Duodenal mucosa (tissue), 2 donors: ENCODE measurements at regions not wholly inside any gene's neighbourhood (a gene's known extent, or its start where the extent isn't known, plus 50 kb on each side); places are given as distances from the start of the nearest gene placed in this dataset.
"Not testable (repeated sequence)": the region's sequence is repeated elsewhere in the genome, so short reads cannot be mapped to it uniquely, and the experiment has no call there.

Source experiments
- H3K27ac ChIP-seq: one replicate; pipeline ENCODE4 v1.7.0; 2013; ENCODE audit warnings: low read depth, low read length
- H3K27me3 ChIP-seq, 2 donors: one replicate each; pipeline ENCODE4 v1.7.0; 2013; ENCODE audit warnings: low read length in 2 of 2, control low read depth in 1 of 2; ENCODE audit not compliant: insufficient read depth in 2 of 2, control insufficient read depth in 1 of 2
- H3K36me3 ChIP-seq, 2 donors: one replicate each; pipeline ENCODE4 v1.7.0; 2013; ENCODE audit warnings: low read length in 2 of 2, control low read depth in 1 of 2; ENCODE audit not compliant: insufficient read depth in 2 of 2, control insufficient read depth in 1 of 2
- H3K4me1 ChIP-seq, 2 donors: one replicate each; pipeline ENCODE4 v1.7.0; 2013; ENCODE audit warnings: low read length in 2 of 2, control low read depth in 1 of 2; ENCODE audit not compliant: insufficient read depth in 2 of 2, control insufficient read depth in 1 of 2
- H3K4me3 ChIP-seq, 2 donors: one replicate each; pipeline ENCODE4 v1.7.0; 2013; ENCODE audit warnings: low read length in 2 of 2, low read depth in 1 of 2
- H3K9ac ChIP-seq, 2 donors: one replicate each; pipeline ENCODE4 v1.7.0; 2013; ENCODE audit warnings: low read length in 2 of 2, low read depth in 1 of 2
- H3K9me3 ChIP-seq, 2 donors: one replicate each; pipeline ENCODE4 v1.7.0; 2013; ENCODE audit warnings: low read length in 2 of 2, control low read depth in 1 of 2; ENCODE audit not compliant: control insufficient read depth in 1 of 2

DNA sequence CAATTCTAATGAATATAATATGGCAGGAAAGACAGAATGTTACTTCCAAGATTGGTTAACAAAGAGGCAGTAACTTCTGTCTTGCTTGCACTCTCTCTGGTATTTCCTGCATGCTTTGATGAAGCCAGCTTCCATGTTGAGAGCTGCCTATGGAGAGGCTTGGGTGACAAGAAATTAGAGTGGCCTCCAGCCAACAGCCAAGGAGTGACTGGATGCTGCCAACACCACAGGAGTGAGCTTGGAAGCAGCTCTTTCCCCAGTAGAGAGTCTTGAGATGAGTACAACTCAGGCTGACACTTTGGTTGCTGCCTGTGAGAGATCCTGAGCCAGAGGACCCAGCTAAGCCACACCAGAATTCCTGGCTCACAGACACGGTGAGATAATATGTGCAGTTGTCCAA lies 183.1 kb downstream of the RMST start:
- H3K9ac ChIP-seq, result no peak overlapping the region
- no peak overlapping the region for H3K27ac ChIP-seq
- H3K9me3 ChIP-seq, result no peaks in the 10 kb centered on the region
- H3K4me3 ChIP-seq, result no peak overlapping the region
- H3K4me1 ChIP-seq, result no peaks in the 10 kb centered on the region
- no peaks in the 10 kb centered on the region for H3K36me3 ChIP-seq
- no peaks in the 10 kb centered on the region for H3K27me3 ChIP-seq

DNA sequence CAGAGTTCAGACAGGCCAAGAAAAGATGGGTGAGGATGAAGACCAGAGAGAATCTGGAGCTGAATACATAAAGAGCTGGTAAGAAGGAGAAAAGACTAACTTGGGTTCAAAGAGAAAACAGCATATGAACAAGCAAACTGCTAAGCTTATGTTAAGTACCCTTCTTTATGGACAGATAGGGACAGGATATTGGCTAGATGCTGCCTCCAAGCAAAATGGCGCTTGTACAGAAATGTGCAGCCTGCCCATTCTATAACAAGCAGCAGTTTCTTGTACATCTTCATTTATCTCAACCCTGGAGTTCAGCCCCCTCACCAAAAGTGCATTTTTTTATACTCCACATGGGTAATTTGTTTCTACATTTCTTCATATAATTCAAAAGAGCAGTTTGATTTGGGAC lies 184.5 kb downstream of the RMST start:
- Histone ChIP-seq H3K4me3 (no peak overlapping the region), H3K36me3 (no peaks in the 10 kb centered on the region), H3K27ac (no peak overlapping the region), H3K4me1 (no peaks in the 10 kb centered on the region), H3K27me3 (no peaks in the 10 kb centered on the region), H3K9me3 (no peaks in the 10 kb centered on the region), H3K9ac (no peak overlapping the region)

DNA sequence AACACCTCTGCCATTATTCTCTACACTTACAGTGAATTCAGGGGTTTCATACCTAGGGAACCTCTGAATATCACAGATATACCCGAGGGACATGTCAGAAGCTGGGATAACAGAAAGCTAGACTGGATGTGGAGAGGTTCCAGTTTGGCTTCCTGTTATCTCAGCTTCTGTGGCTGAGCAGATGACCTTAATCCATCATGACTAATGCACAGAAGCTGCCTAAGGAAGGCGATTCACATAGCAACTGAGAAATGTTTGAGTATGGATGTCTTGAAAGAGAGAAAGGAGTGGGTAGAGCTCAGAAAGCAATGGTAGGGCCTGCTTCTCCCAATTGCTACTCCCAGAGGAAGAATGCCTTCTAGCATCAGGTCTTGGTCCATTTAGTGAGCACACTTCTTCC lies 187.6 kb downstream of the RMST start:
- no peaks in the 10 kb centered on the region for H3K9me3 ChIP-seq
- no peak overlapping the region for H3K4me3 ChIP-seq
- no peaks in the 10 kb centered on the region for H3K4me1 ChIP-seq
- H3K36me3 ChIP-seq, result no peaks in the 10 kb centered on the region
- no peak overlapping the region for H3K9ac ChIP-seq
- H3K27me3 ChIP-seq, result no peaks in the 10 kb centered on the region
- H3K27ac ChIP-seq, result no peak overlapping the region

DNA sequence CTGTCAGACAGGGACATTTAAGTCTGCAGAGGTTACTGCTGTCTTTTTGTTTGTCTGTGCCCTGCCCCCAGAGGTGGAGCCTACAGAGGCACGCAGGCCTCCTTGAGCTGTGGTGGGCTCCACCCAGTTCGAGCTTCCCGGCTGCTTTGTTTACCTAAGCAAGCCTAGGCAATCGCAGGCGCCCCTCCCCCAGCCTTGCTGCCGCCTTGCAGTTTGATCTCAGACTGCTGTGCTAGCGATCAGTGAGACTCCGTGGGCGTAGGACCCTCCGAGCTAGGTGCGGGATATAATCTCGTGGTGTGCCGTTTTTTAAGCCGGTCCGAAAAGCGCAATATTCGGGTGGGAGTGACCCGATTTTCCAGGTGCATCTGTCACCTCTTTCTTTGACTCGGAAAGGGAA lies 193.9 kb downstream of the RMST start:
- not testable (repeated sequence) for H3K9me3 ChIP-seq, H3K27ac ChIP-seq, H3K4me1 ChIP-seq, H3K9ac ChIP-seq, H3K27me3 ChIP-seq, H3K36me3 ChIP-seq, H3K4me3 ChIP-seq

DNA sequence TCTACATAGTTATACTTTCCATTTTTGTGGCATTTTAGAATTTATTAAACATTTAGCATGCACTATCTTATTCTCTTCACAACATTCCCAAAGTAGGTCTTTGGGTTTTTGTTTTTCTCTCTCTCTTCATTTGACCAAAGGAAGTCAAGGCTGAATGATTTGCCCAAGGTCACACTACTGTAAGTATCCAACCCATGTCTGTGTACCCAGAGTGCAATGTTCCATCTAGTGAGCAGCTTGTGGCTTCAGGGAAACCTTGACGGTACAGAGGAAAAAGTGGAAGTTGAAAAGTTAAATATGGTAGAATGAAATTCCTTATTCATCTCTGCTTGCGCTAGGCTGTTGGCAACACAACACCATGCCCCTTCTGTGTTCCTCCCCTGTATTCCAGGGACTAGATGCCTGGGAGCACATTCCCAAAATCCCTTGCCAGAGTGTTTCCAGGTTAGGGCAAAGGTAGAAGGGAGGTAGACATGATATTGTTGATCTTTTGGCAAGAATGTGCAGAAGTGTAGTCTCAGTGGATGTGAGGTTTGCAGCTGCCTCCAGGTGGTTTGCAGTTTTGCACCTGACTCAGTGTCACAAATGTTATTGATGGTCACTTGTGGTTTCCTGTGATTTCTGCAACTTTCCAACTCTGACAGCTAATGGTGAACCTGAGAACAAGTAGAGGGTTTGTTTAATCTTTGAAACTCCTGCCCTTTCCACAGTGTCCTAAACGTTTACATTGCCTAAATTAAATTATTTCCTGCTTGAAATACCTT lies 196.7 kb downstream of the RMST start:
- H3K4me3 ChIP-seq, result no peak overlapping the region
- H3K9ac ChIP-seq, result no peak overlapping the region
- no peak overlapping the region for H3K27ac ChIP-seq
- H3K27me3 ChIP-seq, result no peaks in the 10 kb centered on the region
- H3K4me1 ChIP-seq, result no peaks in the 10 kb centered on the region
- H3K9me3 ChIP-seq, result no peaks in the 10 kb centered on the region
- no peaks in the 10 kb centered on the region for H3K36me3 ChIP-seq

DNA sequence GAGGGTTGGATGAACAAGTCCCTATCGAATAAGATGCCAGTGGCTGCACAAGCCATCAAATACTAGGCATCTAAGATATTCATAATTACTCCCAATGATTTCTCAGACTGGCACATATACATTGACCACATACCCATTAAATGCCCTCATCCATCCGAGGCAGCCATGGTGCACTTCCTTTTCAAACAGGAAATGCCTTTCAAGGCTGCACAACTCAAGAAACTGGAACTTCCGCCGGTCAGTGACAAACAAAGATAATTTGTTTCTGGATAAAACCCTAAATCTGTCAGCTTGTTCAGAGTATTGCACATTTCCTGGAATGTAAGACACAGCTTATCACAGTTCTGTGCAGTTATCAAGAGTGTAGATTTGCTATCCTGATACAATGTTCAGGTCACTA lies 203.7 kb downstream of the RMST start:
- no peaks in the 10 kb centered on the region for H3K9me3 ChIP-seq
- no peaks in the 10 kb centered on the region for H3K27me3 ChIP-seq
- H3K4me1 ChIP-seq, result no peaks in the 10 kb centered on the region
- no peak overlapping the region for H3K4me3 ChIP-seq
- H3K36me3 ChIP-seq, result no peaks in the 10 kb centered on the region
- no peak overlapping the region for H3K9ac ChIP-seq
- H3K27ac ChIP-seq, result no peak overlapping the region

DNA sequence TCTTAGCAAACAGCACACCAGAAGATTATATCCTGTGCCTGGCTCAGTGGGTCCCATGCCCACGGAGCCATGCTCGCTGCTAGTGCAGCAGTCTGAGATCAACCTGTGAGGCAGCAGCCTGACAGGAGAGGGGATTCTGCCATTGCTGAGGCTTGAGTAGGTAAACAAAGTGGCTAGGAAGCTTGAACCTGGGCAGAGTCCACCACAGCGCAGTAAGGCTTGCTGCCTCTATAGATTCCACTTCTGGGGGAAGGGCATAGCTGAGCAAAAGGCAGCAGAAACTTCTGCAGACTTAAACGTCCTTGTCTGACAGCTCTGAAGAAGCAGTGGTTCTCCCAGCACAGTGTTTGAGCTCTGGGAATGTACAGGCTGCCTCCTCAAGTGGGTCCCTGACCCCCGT lies 210.3 kb downstream of the RMST start:
- no peak overlapping the region for H3K4me3 ChIP-seq

DNA sequence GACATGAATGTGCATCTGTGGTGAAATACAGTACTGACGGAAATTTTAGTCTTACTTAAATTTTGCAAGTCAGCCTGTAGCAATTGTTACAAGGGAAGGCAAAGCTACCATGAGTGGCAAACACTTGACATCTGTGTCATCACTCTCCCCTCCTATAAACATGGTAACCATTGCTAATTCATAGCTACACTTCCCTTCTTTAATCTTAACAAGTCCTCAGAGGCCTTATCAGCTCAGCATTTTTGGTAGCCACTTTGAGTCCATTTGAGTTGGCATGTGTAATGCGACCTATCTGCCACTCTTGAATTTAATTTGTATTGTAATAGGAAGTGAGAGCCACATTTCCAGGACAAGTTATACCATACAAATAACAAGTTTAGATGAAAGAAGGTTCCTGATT lies 218.1 kb downstream of the RMST start:
- H3K9ac ChIP-seq, result no peak overlapping the region
- H3K9me3 ChIP-seq, result no peaks in the 10 kb centered on the region
- H3K4me3 ChIP-seq, result no peak overlapping the region
- no peaks in the 10 kb centered on the region for H3K27me3 ChIP-seq
- H3K4me1 ChIP-seq, result no peaks in the 10 kb centered on the region
- no peak overlapping the region for H3K27ac ChIP-seq
- no peaks in the 10 kb centered on the region for H3K36me3 ChIP-seq

More for the DNA sequence above, 210.3 kb downstream of the RMST start:
- no peak overlapping the region for H3K27ac ChIP-seq
- peaks cover 0 to 3% of the 10 kb centered on the region in 2 donors for H3K9me3 ChIP-seq
- no peaks in the 10 kb centered on the region for H3K27me3 ChIP-seq
- no peaks in the 10 kb centered on the region for H3K4me1 ChIP-seq
- H3K36me3 ChIP-seq, result no peaks in the 10 kb centered on the region
- no peak overlapping the region for H3K9ac ChIP-seq

DNA sequence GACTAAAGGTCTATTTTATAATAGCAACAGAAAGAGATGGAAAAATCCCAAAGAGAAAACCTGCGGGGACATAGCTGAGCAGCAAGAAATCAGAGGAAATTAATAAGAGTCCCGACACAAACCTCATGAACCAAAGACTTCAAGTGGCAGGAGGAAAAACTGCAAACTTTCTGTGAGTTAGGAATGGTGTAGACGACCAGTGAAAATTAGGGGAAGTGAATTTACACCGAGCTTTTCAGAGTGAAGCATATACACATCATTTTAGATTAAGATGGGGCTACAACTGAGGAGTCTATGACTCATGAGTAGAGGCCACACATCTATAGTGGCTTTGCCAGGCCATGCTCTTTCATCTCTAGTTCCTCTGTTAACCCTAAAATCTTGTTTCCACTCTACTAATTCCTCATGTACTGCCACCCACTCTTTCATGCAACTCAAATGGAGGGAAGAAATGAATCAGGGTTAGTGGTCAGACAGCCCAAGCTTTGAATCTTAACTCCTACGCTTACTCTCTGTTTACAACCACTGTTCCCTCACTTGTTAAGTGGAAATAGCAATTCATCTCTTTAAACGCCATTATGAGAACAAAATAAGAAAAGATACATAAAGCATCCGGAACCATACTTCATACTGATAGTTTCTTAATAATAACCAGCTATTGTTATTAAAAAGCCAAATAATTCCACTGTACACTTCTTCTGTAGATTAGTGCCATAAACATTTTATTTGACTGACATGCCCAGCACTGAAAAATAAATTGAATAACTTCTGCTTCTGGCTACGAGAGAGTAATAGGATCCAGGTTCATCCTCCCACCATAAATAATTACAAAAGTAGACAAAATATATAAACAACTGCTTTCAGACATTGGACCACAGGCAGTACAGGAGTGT lies 219.3 kb downstream of the RMST start:
- Histone ChIP-seq H3K27ac (no peak overlapping the region), H3K4me3 (no peak overlapping the region), H3K9ac (no peak overlapping the region), H3K4me1 (no peaks in the 10 kb centered on the region), H3K9me3 (no peaks in the 10 kb centered on the region), H3K36me3 (no peaks in the 10 kb centered on the region), H3K27me3 (no peaks in the 10 kb centered on the region)

DNA sequence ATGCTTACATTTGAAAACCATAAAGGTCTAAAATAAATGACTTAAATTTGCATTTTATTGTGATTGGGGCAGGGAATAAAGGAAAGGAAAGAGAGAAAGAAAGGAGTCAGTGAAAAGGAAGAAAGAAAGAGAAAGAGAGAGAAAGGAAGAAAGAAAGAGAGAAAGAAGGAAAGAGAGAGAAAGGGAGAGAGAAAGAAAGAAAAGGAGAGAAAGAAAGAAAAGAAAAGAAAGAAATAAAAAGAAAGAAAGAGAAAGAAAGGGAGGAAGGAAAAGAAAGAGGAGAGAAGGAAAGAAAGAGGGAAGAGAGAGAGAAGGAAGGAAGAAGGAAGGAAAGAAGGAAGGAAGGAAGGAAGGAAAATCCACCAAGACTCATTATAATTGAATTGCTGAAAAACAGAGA lies 222.8 kb downstream of the RMST start:
- H3K4me1 ChIP-seq, result no peaks in the 10 kb centered on the region
- H3K27ac ChIP-seq, result no peak overlapping the region
- no peaks in the 10 kb centered on the region for H3K9me3 ChIP-seq
- H3K27me3 ChIP-seq, result no peaks in the 10 kb centered on the region
- no peak overlapping the region for H3K9ac ChIP-seq
- no peaks in the 10 kb centered on the region for H3K36me3 ChIP-seq
- H3K4me3 ChIP-seq, result no peak overlapping the region
